Neural cell (in vitro differentiated cells): ENCODE measurements at regions not wholly inside any gene's neighbourhood (a gene's known extent, or its start where the extent isn't known, plus 50 kb on each side); places are given as distances from the start of the nearest gene placed in this dataset.

Source experiments
- H2AFZ ChIP-seq: fragments of 200-600, 300-800 bp; sonication (generic), shearing (Covaris generic); 2 replicates; pipeline ENCODE4 v1.6.0; 2014; ENCODE audit warnings: low read depth, mild to moderate bottlenecking, antibody characterized with exemption, low read length, moderate library complexity
- H3F3A ChIP-seq: fragments of 200-600 bp; shearing (Covaris generic); 2 replicates; pipeline ENCODE4 v1.6.1; 2016; ENCODE audit warnings: mild to moderate bottlenecking, moderate library complexity, mixed read lengths, antibody characterized with exemption, low read length; ENCODE audit not compliant: insufficient read depth, poor library complexity, severe bottlenecking
- H3K27ac ChIP-seq: fragments of 200-600, 300-800 bp; sonication (generic), shearing (Covaris generic); 2 replicates; pipeline ENCODE4 v1.5.1; 2014; ENCODE audit warnings: mild to moderate bottlenecking, low read length, moderate library complexity
- H3K27me3 ChIP-seq: fragments of 300-800, 200-600 bp; sonication (generic), shearing (Covaris generic); 2 replicates; pipeline ENCODE4 v1.6.0; 2014; ENCODE audit warnings: mild to moderate bottlenecking, low read depth, low read length, moderate library complexity; ENCODE audit not compliant: insufficient read depth
- H3K36me3 ChIP-seq: fragments of 300-800, 200-600 bp; sonication (generic), shearing (Covaris generic); 2 replicates; pipeline ENCODE4 v1.5.1; 2014; ENCODE audit warnings: mild to moderate bottlenecking, antibody characterized with exemption, low read length, moderate library complexity; ENCODE audit not compliant: insufficient read depth
- H3K4me2 ChIP-seq: fragments of 300-800, 200-600 bp; sonication (generic), shearing (Covaris generic); 2 replicates; pipeline ENCODE4 v1.6.0; 2014; ENCODE audit warnings: mild to moderate bottlenecking, low read length
- H3K4me3 ChIP-seq: fragments of 300-800, 200-600 bp; sonication (generic), shearing (Covaris generic); 2 replicates; pipeline ENCODE4 v1.5.1; 2014; ENCODE audit warnings: mild to moderate bottlenecking, low read length, moderate library complexity
- H3K79me2 ChIP-seq: fragments of 200-600 bp; shearing (Covaris generic); replicated peaks from 2 replicates; pipeline ENCODE4 v1.6.0; 2014; ENCODE audit warnings: mild to moderate bottlenecking, low read length, moderate library complexity; ENCODE audit not compliant: insufficient read depth
- H3K9ac ChIP-seq: fragments of 300-800, 200-600 bp; sonication (generic), shearing (Covaris generic); 2 replicates; pipeline ENCODE4 v1.6.1; 2016; ENCODE audit warnings: mild to moderate bottlenecking, low read length, mixed read lengths
- H3K9me2 ChIP-seq: fragments of 200-600 bp; shearing (Covaris generic); 2 replicates; pipeline ENCODE4 v1.6.1; 2016; ENCODE audit warnings: mild to moderate bottlenecking, low read length, mixed read lengths; ENCODE audit not compliant: insufficient read depth
- H3K9me3 ChIP-seq: fragments of 200-600, 300-800 bp; sonication (generic), shearing (Covaris generic); 2 replicates; pipeline ENCODE4 v1.6.1; 2016; ENCODE audit warnings: mild to moderate bottlenecking, mixed run types, low read length, moderate library complexity, mixed read lengths
- H4K20me1 ChIP-seq: fragments of 200-600 bp; shearing (Covaris generic); 2 replicates; pipeline ENCODE4 v1.6.1; 2016; ENCODE audit warnings: mild to moderate bottlenecking, mixed run types; ENCODE audit not compliant: insufficient read depth
- EP300 ChIP-seq: fragments of 450-650 bp; conservative IDR thresholded peaks from 2 replicates; pipeline ENCODE4 v1.6.1; 2014; ENCODE audit warnings: antibody characterized with exemption, mild to moderate bottlenecking, moderate library complexity; ENCODE audit not compliant: poor library complexity, severe bottlenecking
- EZH2 ChIP-seq: fragments of 200-600, 300-800 bp; shearing (Covaris generic), sonication (generic); IDR thresholded peaks from 2 replicates; pipeline ENCODE4 v1.6.1; 2014; ENCODE audit warnings: antibody characterized with exemption, low read length, borderline replicate concordance, mild to moderate bottlenecking; ENCODE audit not compliant: insufficient read depth, poor library complexity, severe bottlenecking
- MXI1 ChIP-seq: fragments of 450-650 bp; conservative IDR thresholded peaks from 2 replicates; pipeline ENCODE4 v1.6.1; 2014; ENCODE audit warnings: antibody characterized with exemption, mild to moderate bottlenecking; ENCODE audit not compliant: poor library complexity, severe bottlenecking
- POLR2AphosphoS5 ChIP-seq: IDR thresholded peaks from 2 replicates; pipeline ENCODE4 v1.6.1; 2012
- RAD21 ChIP-seq: fragments of 450-650 bp; conservative IDR thresholded peaks from 2 replicates; pipeline ENCODE4 v1.6.1; 2014; ENCODE audit warnings: antibody characterized with exemption, mild to moderate bottlenecking, moderate library complexity
- SMC3 ChIP-seq: fragments of 450-650 bp; conservative IDR thresholded peaks from 2 replicates; pipeline ENCODE4 v1.6.1; 2014; ENCODE audit warnings: antibody characterized with exemption, mild to moderate bottlenecking, moderate library complexity; ENCODE audit not compliant: poor library complexity
- TAF1 ChIP-seq: IDR thresholded peaks from 2 replicates; pipeline ENCODE4 v1.6.1; 2012; ENCODE audit warnings: low read depth
- TF ChIP-seq, protein P1 (sequence below): fragments of 450-650 bp; IDR thresholded peaks from 2 replicates; pipeline ENCODE4 v1.5.1; 2014; ENCODE audit warnings: antibody characterized with exemption, mild to moderate bottlenecking, moderate library complexity; ENCODE audit not compliant: poor library complexity, severe bottlenecking
- TF ChIP-seq, protein P2 (sequence below): IDR thresholded peaks from 2 replicates; pipeline ENCODE4 v1.6.1; 2012; ENCODE audit warnings: borderline replicate concordance

DNA sequence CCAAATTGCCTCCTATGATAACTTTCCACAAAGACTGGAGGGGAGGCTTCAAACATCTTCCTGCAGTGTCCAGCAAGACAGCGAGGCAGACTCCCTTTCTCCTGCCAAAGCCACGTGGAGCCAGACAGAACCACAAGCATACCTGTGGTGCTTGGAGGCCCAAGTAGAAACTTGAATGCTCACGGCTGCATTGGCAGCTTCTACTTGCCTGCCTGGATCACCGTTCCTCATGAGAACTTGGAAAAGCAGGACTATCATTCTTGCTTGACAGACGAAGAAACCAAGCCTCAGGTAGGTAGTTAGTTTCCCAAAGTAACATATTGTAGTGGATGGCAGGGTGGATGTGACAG, 216.3 kb upstream of the SFRP2 start:
- no peak overlapping the region for H3K4me2 ChIP-seq
- H2AFZ ChIP-seq: no peak overlapping the region
- no peak overlapping the region for H3K4me3 ChIP-seq
- H3K79me2 ChIP-seq: no peaks in the 10 kb centered on the region
- H3K9ac ChIP-seq: no peak overlapping the region
- no peak overlapping the region for H3K27ac ChIP-seq
- H3K9me2 ChIP-seq: no peaks in the 10 kb centered on the region
- H3K9me3 ChIP-seq: no peaks in the 10 kb centered on the region
- H4K20me1 ChIP-seq: no peaks in the 10 kb centered on the region
- no peak for TF ChIP-seq EP300
- TF ChIP-seq, protein P1, sequence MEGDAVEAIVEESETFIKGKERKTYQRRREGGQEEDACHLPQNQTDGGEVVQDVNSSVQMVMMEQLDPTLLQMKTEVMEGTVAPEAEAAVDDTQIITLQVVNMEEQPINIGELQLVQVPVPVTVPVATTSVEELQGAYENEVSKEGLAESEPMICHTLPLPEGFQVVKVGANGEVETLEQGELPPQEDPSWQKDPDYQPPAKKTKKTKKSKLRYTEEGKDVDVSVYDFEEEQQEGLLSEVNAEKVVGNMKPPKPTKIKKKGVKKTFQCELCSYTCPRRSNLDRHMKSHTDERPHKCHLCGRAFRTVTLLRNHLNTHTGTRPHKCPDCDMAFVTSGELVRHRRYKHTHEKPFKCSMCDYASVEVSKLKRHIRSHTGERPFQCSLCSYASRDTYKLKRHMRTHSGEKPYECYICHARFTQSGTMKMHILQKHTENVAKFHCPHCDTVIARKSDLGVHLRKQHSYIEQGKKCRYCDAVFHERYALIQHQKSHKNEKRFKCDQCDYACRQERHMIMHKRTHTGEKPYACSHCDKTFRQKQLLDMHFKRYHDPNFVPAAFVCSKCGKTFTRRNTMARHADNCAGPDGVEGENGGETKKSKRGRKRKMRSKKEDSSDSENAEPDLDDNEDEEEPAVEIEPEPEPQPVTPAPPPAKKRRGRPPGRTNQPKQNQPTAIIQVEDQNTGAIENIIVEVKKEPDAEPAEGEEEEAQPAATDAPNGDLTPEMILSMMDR: no peak
- TF ChIP-seq SMC3: no peak
- no peaks in the 10 kb centered on the region for H3K27me3 ChIP-seq
- H3F3A ChIP-seq: no peaks in the 10 kb centered on the region
- no peaks in the 10 kb centered on the region for H3K36me3 ChIP-seq

DNA sequence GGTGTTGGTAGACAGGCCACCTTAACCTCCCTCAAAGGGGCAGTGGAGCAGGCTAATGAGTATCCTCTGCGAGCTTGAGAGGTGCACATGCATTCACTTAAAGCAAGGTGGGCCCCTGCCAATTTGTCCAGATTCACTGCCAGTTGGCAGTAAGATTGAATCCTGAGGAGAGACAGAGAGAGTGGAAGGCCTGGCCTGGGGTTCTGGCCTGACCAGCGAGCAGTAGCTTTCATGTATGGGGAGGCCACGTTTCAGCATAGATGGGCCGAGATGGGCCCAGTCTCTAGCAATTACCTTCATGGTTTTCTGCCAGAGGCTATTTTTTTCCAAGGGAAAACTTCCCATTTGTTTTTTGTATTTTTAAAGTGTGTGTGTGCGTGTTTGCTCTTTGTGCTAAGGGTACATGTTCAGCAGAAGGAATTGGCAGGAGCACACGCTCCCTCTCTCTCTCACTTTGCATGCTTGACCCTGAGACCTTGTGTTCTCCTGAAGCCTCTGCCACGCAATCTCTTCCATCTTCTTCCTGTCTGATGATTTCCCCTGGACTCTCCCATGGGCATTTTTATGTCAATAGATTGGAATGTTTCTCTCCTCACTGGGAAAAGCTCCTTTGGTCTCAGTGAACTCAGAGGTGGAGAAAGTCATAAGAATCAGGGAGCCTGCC, 215.8 kb upstream of the SFRP2 start:
- Histone ChIP-seq H3K4me2 (no peak overlapping the region), H3K27ac (no peak overlapping the region), H3K9me2 (no peaks in the 10 kb centered on the region), H3K79me2 (no peaks in the 10 kb centered on the region), H3K4me3 (no peak overlapping the region), H3F3A (no peaks in the 10 kb centered on the region), H3K9me3 (no peaks in the 10 kb centered on the region), H3K36me3 (no peaks in the 10 kb centered on the region), H4K20me1 (no peaks in the 10 kb centered on the region), H2AFZ (no peak overlapping the region), H3K9ac (no peak overlapping the region), H3K27me3 (no peaks in the 10 kb centered on the region)
- TF ChIP-seq EZH2 (no peak), EP300 (no peak), SMC3 (no peak), POLR2AphosphoS5 (no peak), RAD21 (no peak), TAF1 (no peak), MXI1 (no peak)
- TF ChIP-seq, protein P1: no peak
- TF ChIP-seq, protein P2, sequence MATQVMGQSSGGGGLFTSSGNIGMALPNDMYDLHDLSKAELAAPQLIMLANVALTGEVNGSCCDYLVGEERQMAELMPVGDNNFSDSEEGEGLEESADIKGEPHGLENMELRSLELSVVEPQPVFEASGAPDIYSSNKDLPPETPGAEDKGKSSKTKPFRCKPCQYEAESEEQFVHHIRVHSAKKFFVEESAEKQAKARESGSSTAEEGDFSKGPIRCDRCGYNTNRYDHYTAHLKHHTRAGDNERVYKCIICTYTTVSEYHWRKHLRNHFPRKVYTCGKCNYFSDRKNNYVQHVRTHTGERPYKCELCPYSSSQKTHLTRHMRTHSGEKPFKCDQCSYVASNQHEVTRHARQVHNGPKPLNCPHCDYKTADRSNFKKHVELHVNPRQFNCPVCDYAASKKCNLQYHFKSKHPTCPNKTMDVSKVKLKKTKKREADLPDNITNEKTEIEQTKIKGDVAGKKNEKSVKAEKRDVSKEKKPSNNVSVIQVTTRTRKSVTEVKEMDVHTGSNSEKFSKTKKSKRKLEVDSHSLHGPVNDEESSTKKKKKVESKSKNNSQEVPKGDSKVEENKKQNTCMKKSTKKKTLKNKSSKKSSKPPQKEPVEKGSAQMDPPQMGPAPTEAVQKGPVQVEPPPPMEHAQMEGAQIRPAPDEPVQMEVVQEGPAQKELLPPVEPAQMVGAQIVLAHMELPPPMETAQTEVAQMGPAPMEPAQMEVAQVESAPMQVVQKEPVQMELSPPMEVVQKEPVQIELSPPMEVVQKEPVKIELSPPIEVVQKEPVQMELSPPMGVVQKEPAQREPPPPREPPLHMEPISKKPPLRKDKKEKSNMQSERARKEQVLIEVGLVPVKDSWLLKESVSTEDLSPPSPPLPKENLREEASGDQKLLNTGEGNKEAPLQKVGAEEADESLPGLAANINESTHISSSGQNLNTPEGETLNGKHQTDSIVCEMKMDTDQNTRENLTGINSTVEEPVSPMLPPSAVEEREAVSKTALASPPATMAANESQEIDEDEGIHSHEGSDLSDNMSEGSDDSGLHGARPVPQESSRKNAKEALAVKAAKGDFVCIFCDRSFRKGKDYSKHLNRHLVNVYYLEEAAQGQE: no peak
